ENCODE measurements at regions not wholly inside any gene's neighbourhood (a gene's known extent, or its start where the extent isn't known, plus 50 kb on each side); places are given as distances from the start of the nearest gene placed in this dataset.

DNA sequence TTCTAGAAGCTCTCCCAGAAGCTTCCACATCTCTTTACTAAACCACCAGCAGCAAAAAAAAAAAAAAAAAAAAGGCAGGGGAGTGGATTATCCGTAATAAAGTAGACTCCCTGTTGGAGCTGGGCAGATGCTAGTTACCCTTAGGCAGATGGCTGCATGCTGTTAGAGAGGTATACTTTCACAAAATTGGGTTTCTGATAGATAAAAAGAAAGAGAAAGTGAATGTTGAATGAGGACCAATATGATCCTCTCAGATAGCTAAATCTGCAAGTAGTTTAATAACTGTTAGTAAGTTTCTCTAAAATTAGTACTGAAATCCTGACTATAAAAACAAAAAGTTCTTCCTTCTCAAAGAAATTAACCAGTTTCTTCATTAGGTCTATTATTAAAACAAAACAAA is 195.4 kb downstream of the ANAPC10 start:
- TF ChIP-seq POLR2AphosphoS5 (IDR thresholded peaks at IDR 0.05), result no peak
- TF ChIP-seq POLR2A (IDR thresholded peaks at IDR 0.05), result no peak
- TF ChIP-seq, protein P1, sequence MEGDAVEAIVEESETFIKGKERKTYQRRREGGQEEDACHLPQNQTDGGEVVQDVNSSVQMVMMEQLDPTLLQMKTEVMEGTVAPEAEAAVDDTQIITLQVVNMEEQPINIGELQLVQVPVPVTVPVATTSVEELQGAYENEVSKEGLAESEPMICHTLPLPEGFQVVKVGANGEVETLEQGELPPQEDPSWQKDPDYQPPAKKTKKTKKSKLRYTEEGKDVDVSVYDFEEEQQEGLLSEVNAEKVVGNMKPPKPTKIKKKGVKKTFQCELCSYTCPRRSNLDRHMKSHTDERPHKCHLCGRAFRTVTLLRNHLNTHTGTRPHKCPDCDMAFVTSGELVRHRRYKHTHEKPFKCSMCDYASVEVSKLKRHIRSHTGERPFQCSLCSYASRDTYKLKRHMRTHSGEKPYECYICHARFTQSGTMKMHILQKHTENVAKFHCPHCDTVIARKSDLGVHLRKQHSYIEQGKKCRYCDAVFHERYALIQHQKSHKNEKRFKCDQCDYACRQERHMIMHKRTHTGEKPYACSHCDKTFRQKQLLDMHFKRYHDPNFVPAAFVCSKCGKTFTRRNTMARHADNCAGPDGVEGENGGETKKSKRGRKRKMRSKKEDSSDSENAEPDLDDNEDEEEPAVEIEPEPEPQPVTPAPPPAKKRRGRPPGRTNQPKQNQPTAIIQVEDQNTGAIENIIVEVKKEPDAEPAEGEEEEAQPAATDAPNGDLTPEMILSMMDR (IDR thresholded peaks at IDR 0.05 in 8 of 11, conservative IDR thresholded peaks at IDR 0.05 in 3 of 11), result no peak
- 58 to 91% (median 77%) methylated on average over 1 of the region's 1 CpG for WGBS, 5 donors
- DNase-seq, result no peak
- Histone ChIP-seq H3K4me1 (no peaks in the 10 kb centered on the region), H3K4me3 (no peak overlapping the region), H3K36me3 (no peaks in the 10 kb centered on the region), H3K27me3 (replicated peaks in 1 of 7) (no peaks in the 10 kb centered on the region), H3K9me3 (no peaks in the 10 kb centered on the region), H3K27ac (no peak overlapping the region)
- intact Hi-C loops (cut with DNase I; ENCODE audit: low total_unique reads), result no loop called here

DNA sequence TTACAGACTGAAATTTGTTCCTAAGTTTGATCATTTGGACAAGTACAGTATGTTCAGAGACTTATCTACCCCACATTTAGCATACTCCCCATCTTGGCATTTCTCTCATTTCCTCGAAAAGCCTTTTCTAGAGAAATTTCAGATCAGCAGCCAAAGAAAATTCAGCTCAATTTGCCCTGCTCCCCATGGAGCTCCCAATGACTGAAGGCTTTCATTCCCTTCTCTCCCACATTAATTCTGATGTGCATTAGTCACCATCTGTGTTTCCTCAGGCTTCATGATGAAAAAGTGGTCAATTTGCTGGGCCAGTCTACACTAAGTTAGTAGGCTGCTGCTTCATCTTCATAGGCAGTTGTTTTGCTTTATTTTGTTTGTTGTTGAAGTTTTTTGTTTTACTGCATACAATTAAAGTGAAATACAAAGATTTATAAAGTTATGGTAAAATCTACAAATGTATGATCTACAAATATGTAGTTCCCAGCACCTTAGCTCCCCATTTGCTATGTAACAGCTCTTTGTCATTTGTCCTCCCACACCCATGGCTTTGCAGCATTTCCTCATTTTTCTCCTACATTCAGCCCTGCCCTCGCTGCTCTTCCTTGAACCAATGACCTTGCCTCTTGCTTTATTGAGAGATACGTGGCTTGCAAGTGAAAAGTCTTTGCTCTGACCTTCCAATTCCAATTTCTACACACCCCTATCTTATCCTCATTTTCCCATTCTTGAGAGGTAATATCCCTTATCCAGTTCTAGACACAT is 193.9 kb downstream of the ANAPC10 start:
- DNase-seq, result no peak
- H3K9me3 ChIP-seq, result no peaks in the 10 kb centered on the region
- intact Hi-C loops (cut with DNase I; ENCODE audit: low total_unique reads), result no loop called here
- no peaks in the 10 kb centered on the region for H3K27me3 ChIP-seq (replicated peaks in 1 of 7)
- 40 to 61% (median 52%) methylated on average over 3 of the region's 3 CpGs for WGBS, 5 donors
- no peaks in the 10 kb centered on the region for H3K36me3 ChIP-seq
- TF ChIP-seq POLR2AphosphoS5 (IDR thresholded peaks at IDR 0.05) (no peak), POLR2A (IDR thresholded peaks at IDR 0.05) (no peak)
- TF ChIP-seq, protein P1 (IDR thresholded peaks at IDR 0.05 in 8 of 11, conservative IDR thresholded peaks at IDR 0.05 in 3 of 11), result no peak
- no peak overlapping the region for H3K4me3 ChIP-seq
- no peak overlapping the region for H3K27ac ChIP-seq
- H3K4me1 ChIP-seq, result no peaks in the 10 kb centered on the region

GRCh38 chr4:144905286-144905685 is 192.7 kb downstream of the ANAPC10 start:
- TF ChIP-seq, protein P1 (IDR thresholded peaks at IDR 0.05 in 8 of 11, conservative IDR thresholded peaks at IDR 0.05 in 3 of 11), result no peak
- no peak for TF ChIP-seq POLR2A (IDR thresholded peaks at IDR 0.05)
- TF ChIP-seq POLR2AphosphoS5 (IDR thresholded peaks at IDR 0.05), result no peak
- intact Hi-C loops (cut with DNase I; ENCODE audit: low total_unique reads), result no loop called here
- 61 to 71% (median 64%) methylated on average over 2 of the region's 2 CpGs for WGBS, 5 donors
- H3K4me3 ChIP-seq, result no peak overlapping the region
- no peaks in the 10 kb centered on the region for H3K27me3 ChIP-seq (replicated peaks in 1 of 7)
- no peak for DNase-seq
- no peaks in the 10 kb centered on the region for H3K4me1 ChIP-seq
- no peak overlapping the region for H3K27ac ChIP-seq
- no peaks in the 10 kb centered on the region for H3K36me3 ChIP-seq
- no peaks in the 10 kb centered on the region for H3K9me3 ChIP-seq

DNA sequence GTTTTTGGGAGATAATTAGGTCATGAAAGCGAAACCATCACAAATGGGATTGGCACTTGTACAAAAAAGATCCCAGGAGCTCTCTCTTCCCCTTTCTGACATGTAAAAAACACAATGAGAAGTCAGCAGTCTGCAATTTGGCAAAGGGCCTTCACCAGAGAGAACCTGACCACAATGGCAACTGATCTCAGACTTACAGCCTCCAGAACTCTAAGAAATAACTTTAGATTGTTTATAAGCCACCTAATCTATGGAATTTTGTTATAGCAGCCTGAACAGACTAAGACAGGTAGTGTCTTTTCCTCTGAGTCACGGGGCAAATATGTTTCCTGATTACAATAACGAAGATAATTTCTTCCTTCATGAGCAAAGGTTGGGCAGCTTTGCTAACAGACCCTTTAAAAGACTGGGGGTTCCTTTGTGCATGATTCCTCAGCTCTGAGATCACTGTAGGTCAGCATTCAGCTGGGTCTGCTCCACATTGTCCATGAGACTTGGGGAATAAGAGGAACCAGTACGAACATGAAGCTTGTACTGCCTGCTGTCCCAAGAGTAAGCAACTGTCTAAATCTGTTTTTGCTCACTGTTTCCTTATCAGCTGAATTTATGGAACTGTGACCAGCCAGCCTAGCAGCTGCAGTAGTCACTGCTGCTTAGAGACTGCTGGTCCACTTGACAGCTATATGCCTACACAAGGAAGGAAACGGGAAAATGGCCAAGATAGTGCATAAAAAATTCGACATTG is 191.6 kb downstream of the ANAPC10 start:
- Histone ChIP-seq H3K27ac (no peak overlapping the region), H3K4me3 (no peak overlapping the region), H3K36me3 (no peaks in the 10 kb centered on the region), H3K4me1 (no peaks in the 10 kb centered on the region), H3K27me3 (replicated peaks in 1 of 7) (no peaks in the 10 kb centered on the region), H3K9me3 (no peaks in the 10 kb centered on the region)
- intact Hi-C loops (cut with DNase I; ENCODE audit: low total_unique reads), result no loop called here
- WGBS, 5 donors, result 40 to 68% (median 49%) methylated on average over 6 of the region's 6 CpGs
- TF ChIP-seq, protein P1 (IDR thresholded peaks at IDR 0.05 in 8 of 11, conservative IDR thresholded peaks at IDR 0.05 in 3 of 11), result no peak
- no peak for TF ChIP-seq POLR2A (IDR thresholded peaks at IDR 0.05)
- no peak for TF ChIP-seq POLR2AphosphoS5 (IDR thresholded peaks at IDR 0.05)
- DNase-seq, result no peak

Data from spleen (tissue), 11 donors.